ENCODE measurements at regions not wholly inside any gene's neighbourhood (a gene's known extent, or its start where the extent isn't known, plus 50 kb on each side); places are given as distances from the start of the nearest gene placed in this dataset.

GRCh38 chr3:17810759-17811158 lies 68.3 kb upstream of the TBC1D5 start:
- DNase-seq: no peak
- Mint-ChIP-seq H3K36me3 (ENCODE audit: unreplicated experiment) (no peaks in the 10 kb centered on the region), H3K27me3 (ENCODE audit: unreplicated experiment) (peaks cover 1% of the 10 kb centered on the region), H3K27ac (ENCODE audit: unreplicated experiment) (no peak overlapping the region), H3K4me3 (ENCODE audit: unreplicated experiment) (no peak overlapping the region), H3K9me3 (ENCODE audit: unreplicated experiment) (no peaks in the 10 kb centered on the region), H3K4me1 (ENCODE audit: low read depth, unreplicated experiment) (no peaks in the 10 kb centered on the region)
- TF ChIP-seq CTCF (IDR thresholded peaks at IDR 0.05; ENCODE audit: partially characterized antibody, unreplicated experiment): no peak

- Mint-ChIP-seq H3K36me3 (ENCODE audit: unreplicated experiment) (no peaks in the 10 kb centered on the region), H3K4me1 (ENCODE audit: low read depth, unreplicated experiment) (no peaks in the 10 kb centered on the region), H3K27me3 (ENCODE audit: unreplicated experiment) (peaks cover 1% of the 10 kb centered on the region), H3K4me3 (ENCODE audit: unreplicated experiment) (no peak overlapping the region), H3K9me3 (ENCODE audit: unreplicated experiment) (no peaks in the 10 kb centered on the region), H3K27ac (ENCODE audit: unreplicated experiment) (no peak overlapping the region)
- TF ChIP-seq CTCF (IDR thresholded peaks at IDR 0.05; ENCODE audit: partially characterized antibody, unreplicated experiment): no peak
- no peak for DNase-seq
These were observed 66.6 kb upstream of the TBC1D5 start for GRCh38 chr3:17808994-17809393.

GRCh38 chr3:17806876-17807275 lies 64.4 kb upstream of the TBC1D5 start:
- peaks cover 2% of the 10 kb centered on the region for H3K4me1 Mint-ChIP-seq (ENCODE audit: low read depth, unreplicated experiment)
- TF ChIP-seq CTCF (IDR thresholded peaks at IDR 0.05; ENCODE audit: partially characterized antibody, unreplicated experiment): no peak
- DNase-seq: no peak
- H3K9me3 Mint-ChIP-seq (ENCODE audit: unreplicated experiment): no peaks in the 10 kb centered on the region
- no peaks in the 10 kb centered on the region for H3K36me3 Mint-ChIP-seq (ENCODE audit: unreplicated experiment)
- H3K4me3 Mint-ChIP-seq (ENCODE audit: unreplicated experiment): no peak overlapping the region
- no peak overlapping the region for H3K27ac Mint-ChIP-seq (ENCODE audit: unreplicated experiment)
- no peaks in the 10 kb centered on the region for H3K27me3 Mint-ChIP-seq (ENCODE audit: unreplicated experiment)

GRCh38 chr3:17806201-17806600 lies 63.8 kb upstream of the TBC1D5 start:
- no peaks in the 10 kb centered on the region for H3K27me3 Mint-ChIP-seq (ENCODE audit: unreplicated experiment)
- no peak overlapping the region for H3K27ac Mint-ChIP-seq (ENCODE audit: unreplicated experiment)
- TF ChIP-seq CTCF (IDR thresholded peaks at IDR 0.05; ENCODE audit: partially characterized antibody, unreplicated experiment): no peak

GRCh38 chr3:17805461-17805940 lies 63.1 kb upstream of the TBC1D5 start:
- H3K4me1 Mint-ChIP-seq (ENCODE audit: low read depth, unreplicated experiment): peaks cover 2% of the 10 kb centered on the region
- H3K27me3 Mint-ChIP-seq (ENCODE audit: unreplicated experiment): no peaks in the 10 kb centered on the region
- no peaks in the 10 kb centered on the region for H3K9me3 Mint-ChIP-seq (ENCODE audit: unreplicated experiment)
- no peaks in the 10 kb centered on the region for H3K36me3 Mint-ChIP-seq (ENCODE audit: unreplicated experiment)
- TF ChIP-seq CTCF (IDR thresholded peaks at IDR 0.05; ENCODE audit: partially characterized antibody, unreplicated experiment): no peak
- no peak overlapping the region for H3K27ac Mint-ChIP-seq (ENCODE audit: unreplicated experiment)
- no peak overlapping the region for H3K4me3 Mint-ChIP-seq (ENCODE audit: unreplicated experiment)
- no peak for DNase-seq

More at GRCh38 chr3:17806201-17806600, 63.8 kb upstream of the TBC1D5 start:
- Mint-ChIP-seq H3K36me3 (ENCODE audit: unreplicated experiment) (no peaks in the 10 kb centered on the region), H3K9me3 (ENCODE audit: unreplicated experiment) (no peaks in the 10 kb centered on the region), H3K4me3 (ENCODE audit: unreplicated experiment) (no peak overlapping the region), H3K4me1 (ENCODE audit: low read depth, unreplicated experiment) (peaks cover 2% of the 10 kb centered on the region)
- DNase-seq: no peak

Data from glutamatergic neuron (in vitro differentiated cells).